Mucosa of descending colon (tissue), 3 donors: ENCODE measurements at regions not wholly inside any gene's neighbourhood (a gene's known extent, or its start where the extent isn't known, plus 50 kb on each side); places are given as distances from the start of the nearest gene placed in this dataset.

Experiments used
- ATAC-seq: fragments of 200-7000 bp; cut with Tn5 transposase; one replicate; pipeline ENCODE4 v1.9.1; 2020; ENCODE audit warnings: mild to moderate bottlenecking, moderate library complexity
- DNase-seq, 3 donors: peaks; one replicate each; pipeline ENCODE4 v3.0.0-alpha.2; 2020
- H3K36me3 ChIP-seq: fragments of 200-600 bp; one replicate; pipeline ENCODE4 v1.8.0; 2021; ENCODE audit warnings: low read depth, mild to moderate bottlenecking
- H3K4me1 ChIP-seq: fragments of 200-600 bp; one replicate; pipeline ENCODE4 v1.8.0; 2021; ENCODE audit warnings: low read depth, mild to moderate bottlenecking
- H3K4me3 ChIP-seq: fragments of 200-600 bp; one replicate; pipeline ENCODE4 v1.8.0; 2021; ENCODE audit warnings: mild to moderate bottlenecking
- H3K9me3 ChIP-seq: fragments of 200-600 bp; one replicate; pipeline ENCODE4 v1.8.0; 2021; ENCODE audit warnings: mild to moderate bottlenecking
- CTCF ChIP-seq: fragments of 200-600 bp; IDR thresholded peaks from one replicate; pipeline ENCODE4 v1.8.0; 2022; ENCODE audit warnings: antibody characterized with exemption, mild to moderate bottlenecking
- intact Hi-C, 2 donors: fragments of 100-400 bp; cut with DNase I in 1 of 2; cut with micrococcal nuclease in 1 of 2; formaldehyde crosslinking; loops; one replicate each; pipeline versions ENCODE4 v1.11.0 to v1.11.1; 2022; cut with DNase I, micrococcal nuclease
- donor health status: DM: no; HTN: no; CAD: no; lungs with moderate emphysema.
- donor health status: DM: no; HTN: no; CAD: no.
- donor health status: DM: no; HTN: yes; CAD: no.

DNA sequence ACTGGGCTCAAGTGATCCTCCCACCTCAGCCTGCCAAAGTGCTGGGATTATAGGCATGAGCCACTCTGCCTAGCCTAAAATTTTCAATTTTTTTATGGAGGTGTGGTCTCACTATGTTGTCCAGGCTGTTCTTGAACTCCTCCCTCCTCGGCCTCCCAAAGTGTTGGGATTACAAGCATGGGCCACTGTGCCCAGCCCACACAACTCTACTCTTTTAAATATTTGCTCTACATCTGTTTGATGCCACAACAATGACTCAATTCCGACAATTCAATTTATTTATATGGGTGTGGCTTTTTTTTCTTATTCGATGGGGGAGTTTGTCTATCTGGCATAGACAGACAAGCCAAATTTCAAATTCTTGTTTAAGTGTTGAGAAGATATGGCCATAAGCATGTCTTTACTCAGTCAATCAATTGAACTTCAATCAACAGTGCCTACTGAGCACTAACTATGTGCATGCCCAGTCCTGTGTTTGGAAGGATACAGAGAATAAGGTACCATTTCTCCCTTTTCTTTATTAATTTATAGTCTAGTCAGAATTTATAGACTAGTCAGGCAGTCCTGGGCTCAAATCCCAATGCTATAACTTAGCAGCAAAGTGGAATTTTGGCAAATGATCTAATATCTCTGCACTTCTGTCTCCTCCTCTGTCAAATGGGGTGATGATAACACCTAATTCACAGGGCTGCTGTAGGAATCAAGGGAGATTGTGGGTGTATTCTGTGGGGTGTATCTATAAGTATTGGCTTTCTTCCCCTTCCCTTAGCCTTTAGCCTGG lies 54.6 kb upstream of the PIAS1 start:
- no peak for ATAC-seq
- no peak for TF ChIP-seq CTCF
- no peak overlapping the region for H3K4me3 ChIP-seq
- H3K36me3 ChIP-seq = no peaks in the 10 kb centered on the region
- H3K4me1 ChIP-seq = peaks cover 17% of the 10 kb centered on the region
- intact Hi-C loops = no loop called here
- DNase-seq = no peak
- no peaks in the 10 kb centered on the region for H3K9me3 ChIP-seq

GRCh38 chr15:68000754-68001153 lies 53.4 kb upstream of the PIAS1 start:
- H3K9me3 ChIP-seq = no peaks in the 10 kb centered on the region
- intact Hi-C loops = no loop called here
- DNase-seq (no peak), ATAC-seq (no peak)
- peaks cover 17% of the 10 kb centered on the region for H3K4me1 ChIP-seq
- TF ChIP-seq CTCF = no peak
- H3K36me3 ChIP-seq = no peaks in the 10 kb centered on the region
- no peak overlapping the region for H3K4me3 ChIP-seq

GRCh38 chr15:68001811-68002210 lies 52.3 kb upstream of the PIAS1 start:
- intact Hi-C loops = no loop called here
- Histone ChIP-seq H3K4me3 (no peak overlapping the region), H3K9me3 (no peaks in the 10 kb centered on the region), H3K4me1 (peaks cover 17% of the 10 kb centered on the region), H3K36me3 (no peaks in the 10 kb centered on the region)
- DNase-seq = no peak
- no peak for ATAC-seq
- TF ChIP-seq CTCF = no peak

- intact Hi-C loops = no loop called here
- ATAC-seq (no peak), DNase-seq (no peak)
Measured at GRCh38 chr15:68003297-68003696, 50.8 kb upstream of the PIAS1 start.

More at GRCh38 chr15:68003297-68003696, 50.8 kb upstream of the PIAS1 start:
- H3K4me3 ChIP-seq = no peak overlapping the region
- TF ChIP-seq CTCF = no peak
- H3K36me3 ChIP-seq = no peaks in the 10 kb centered on the region
- H3K9me3 ChIP-seq = peaks cover 2% of the 10 kb centered on the region
- H3K4me1 ChIP-seq = peaks cover 10% of the 10 kb centered on the region
